Thyroid gland (tissue), 4 donors: ENCODE measurements at regions not wholly inside any gene's neighbourhood (a gene's known extent, or its start where the extent isn't known, plus 50 kb on each side); places are given as distances from the start of the nearest gene placed in this dataset.

Experiments
- POLR2A ChIP-seq, 2 donors: fragments of 450-650 bp; IDR thresholded peaks; one replicate each; pipeline ENCODE4 v1.6.1; 2017; ENCODE audit warnings: antibody characterized with exemption in 2 of 2, mild to moderate bottlenecking in 2 of 2, moderate library complexity in 1 of 2
- TF ChIP-seq, protein P1 (sequence below), 6 experiments: fragments of 200-600 bp in 3 of 6; fragments of 450-650 bp in 3 of 6; sonication (generic) in 3 of 6; IDR thresholded peaks; one replicate each; pipeline ENCODE4 v1.5.1; 2016 to 2019; ENCODE audit warnings: antibody characterized with exemption in 6 of 6, mild to moderate bottlenecking in 2 of 6, inconsistent platforms in 1 of 6, moderate library complexity in 1 of 6

DNA sequence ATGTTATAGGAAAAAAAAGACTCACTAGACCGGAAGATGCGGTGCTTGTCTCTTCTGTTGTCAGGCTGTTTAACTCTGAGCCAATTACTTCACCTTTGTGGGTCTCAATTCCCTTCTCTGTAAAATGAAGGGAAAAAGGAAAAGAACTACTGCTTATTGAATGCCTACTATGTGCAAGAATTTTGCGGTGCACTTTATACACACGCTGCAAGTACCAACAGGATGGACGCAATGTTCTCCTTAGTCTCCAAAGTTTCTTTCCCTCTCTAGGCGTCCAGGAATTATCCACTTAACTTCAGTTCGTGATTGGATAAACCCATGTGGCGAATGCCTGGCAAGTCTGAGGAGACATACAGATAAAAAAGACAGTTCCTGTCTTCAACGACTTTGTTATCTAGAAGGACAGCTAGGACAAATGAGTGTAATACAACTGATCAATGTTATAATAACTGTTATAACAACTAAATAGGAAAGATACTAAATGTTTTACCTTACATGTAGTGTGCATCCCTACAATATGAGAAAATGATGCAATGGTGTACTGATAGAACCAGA, 69.0 kb upstream of the JARID2 start:
- no peak for TF ChIP-seq POLR2A (IDR thresholded peaks at IDR 0.05)
- TF ChIP-seq, protein P1, sequence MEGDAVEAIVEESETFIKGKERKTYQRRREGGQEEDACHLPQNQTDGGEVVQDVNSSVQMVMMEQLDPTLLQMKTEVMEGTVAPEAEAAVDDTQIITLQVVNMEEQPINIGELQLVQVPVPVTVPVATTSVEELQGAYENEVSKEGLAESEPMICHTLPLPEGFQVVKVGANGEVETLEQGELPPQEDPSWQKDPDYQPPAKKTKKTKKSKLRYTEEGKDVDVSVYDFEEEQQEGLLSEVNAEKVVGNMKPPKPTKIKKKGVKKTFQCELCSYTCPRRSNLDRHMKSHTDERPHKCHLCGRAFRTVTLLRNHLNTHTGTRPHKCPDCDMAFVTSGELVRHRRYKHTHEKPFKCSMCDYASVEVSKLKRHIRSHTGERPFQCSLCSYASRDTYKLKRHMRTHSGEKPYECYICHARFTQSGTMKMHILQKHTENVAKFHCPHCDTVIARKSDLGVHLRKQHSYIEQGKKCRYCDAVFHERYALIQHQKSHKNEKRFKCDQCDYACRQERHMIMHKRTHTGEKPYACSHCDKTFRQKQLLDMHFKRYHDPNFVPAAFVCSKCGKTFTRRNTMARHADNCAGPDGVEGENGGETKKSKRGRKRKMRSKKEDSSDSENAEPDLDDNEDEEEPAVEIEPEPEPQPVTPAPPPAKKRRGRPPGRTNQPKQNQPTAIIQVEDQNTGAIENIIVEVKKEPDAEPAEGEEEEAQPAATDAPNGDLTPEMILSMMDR (IDR thresholded peaks at IDR 0.05): no peak
